ENCODE measurements at regions not wholly inside any gene's neighbourhood (a gene's known extent, or its start where the extent isn't known, plus 50 kb on each side); places are given as distances from the start of the nearest gene placed in this dataset.

GRCh38 chr13:87123987-87124784 is 547.0 kb upstream of the SLITRK5 start:
- Histone ChIP-seq H3K36me3 (no peaks in the 10 kb centered on the region), H3K27me3 (no peaks in the 10 kb centered on the region), H3K4me3 (no peak overlapping the region), H3K27ac (no peak overlapping the region), H3K4me1 (no peaks in the 10 kb centered on the region), H3K9me3 (no peaks in the 10 kb centered on the region)
- FAIRE-seq = no peak
- TF ChIP-seq CTCF (IDR thresholded peaks at IDR 0.05) = no peak
- no peak for DNase-seq
- 37 to 49% methylated on average over 10 of the region's 10 CpGs for WGBS, 2 donors
- peak in 2 of 4 donors; percentile 24 to 47 for ATAC-seq
- intact Hi-C loops (cut with DNase I) = no loop called here

GRCh38 chr13:87124785-87125074 is 546.4 kb upstream of the SLITRK5 start:
- no peaks in the 10 kb centered on the region for H3K27me3 ChIP-seq
- TF ChIP-seq CTCF (IDR thresholded peaks at IDR 0.05) = no peak
- intact Hi-C loops (cut with DNase I) = no loop called here

GRCh38 chr13:87128036-87128435 is 543.1 kb upstream of the SLITRK5 start:
- Histone ChIP-seq H3K27ac (no peak overlapping the region), H3K27me3 (no peaks in the 10 kb centered on the region), H3K9me3 (no peaks in the 10 kb centered on the region), H3K4me3 (no peak overlapping the region), H3K36me3 (no peaks in the 10 kb centered on the region), H3K4me1 (no peaks in the 10 kb centered on the region)
- ATAC-seq (no peak), DNase-seq (no peak), FAIRE-seq (no peak)
- intact Hi-C loops (cut with DNase I) = no loop called here
- no peak for TF ChIP-seq CTCF (IDR thresholded peaks at IDR 0.05)

More at GRCh38 chr13:87124785-87125074, 546.4 kb upstream of the SLITRK5 start:
- no peak for ATAC-seq
- WGBS, 2 donors = 82 to 95% methylated on average over 4 of the region's 4 CpGs
- no peak for FAIRE-seq
- no peaks in the 10 kb centered on the region for H3K4me1 ChIP-seq
- H3K36me3 ChIP-seq = no peaks in the 10 kb centered on the region
- DNase-seq = no peak
- no peak overlapping the region for H3K4me3 ChIP-seq
- H3K27ac ChIP-seq = no peak overlapping the region
- H3K9me3 ChIP-seq = no peaks in the 10 kb centered on the region

- no peaks in the 10 kb centered on the region for H3K36me3 ChIP-seq
- TF ChIP-seq CTCF (IDR thresholded peaks at IDR 0.05) = no peak
- no peak overlapping the region for H3K4me3 ChIP-seq
- H3K27me3 ChIP-seq = no peaks in the 10 kb centered on the region
- H3K9me3 ChIP-seq = no peaks in the 10 kb centered on the region
- H3K27ac ChIP-seq = no peak overlapping the region
- 54 to 65% methylated on average over 2 of the region's 2 CpGs for WGBS, 2 donors
- ATAC-seq (no peak), DNase-seq (no peak), FAIRE-seq (no peak)
- intact Hi-C loops (cut with DNase I) = no loop called here
- no peaks in the 10 kb centered on the region for H3K4me1 ChIP-seq
Observed at GRCh38 chr13:87128491-87128890, 542.7 kb upstream of the SLITRK5 start.

GRCh38 chr13:87129602-87130300 is 541.4 kb upstream of the SLITRK5 start:
- no peak for FAIRE-seq

More at GRCh38 chr13:87129602-87130300, 541.4 kb upstream of the SLITRK5 start:
- intact Hi-C loops (cut with DNase I) = no loop called here
- Histone ChIP-seq H3K4me1 (no peaks in the 10 kb centered on the region), H3K36me3 (no peaks in the 10 kb centered on the region), H3K27ac (no peak overlapping the region), H3K27me3 (no peaks in the 10 kb centered on the region), H3K9me3 (no peaks in the 10 kb centered on the region), H3K4me3 (no peak overlapping the region)
- no peak for TF ChIP-seq CTCF (IDR thresholded peaks at IDR 0.05)
- DNase-seq (no peak), ATAC-seq (no peak)
- WGBS, 2 donors = 72 to 77% methylated on average over 2 of the region's 2 CpGs
